Stimulated activated CD8-positive, alpha-beta memory T cell treated with anti-CD3 and anti-CD28 coated beads, Interleukin-4, amount 100 ng/mL, for 4 hours (primary cell): ENCODE measurements at regions not wholly inside any gene's neighbourhood (a gene's known extent, or its start where the extent isn't known, plus 50 kb on each side); places are given as distances from the start of the nearest gene placed in this dataset.

Source experiments
- DNase-seq, 2 donors: peaks; one replicate each; pipeline ENCODE4 v3.0.0-alpha.2; 2020; ENCODE audit warnings: low read depth in 2 of 2, low spot score in 1 of 2

- no peak for DNase-seq
Observed at GRCh38 chr10:64067859-64068258, 546.7 kb downstream of the REEP3 start.

GRCh38 chr10:64070241-64070640 is 549.0 kb downstream of the REEP3 start:
- DNase-seq = no peak

- no peak for DNase-seq
Observed at GRCh38 chr10:64071218-64071617, 550.0 kb downstream of the REEP3 start.

- DNase-seq = no peak
Observed at GRCh38 chr10:64075604-64076003, 554.4 kb downstream of the REEP3 start.

- no peak for DNase-seq
Observed at GRCh38 chr10:64076322-64076940, 555.2 kb downstream of the REEP3 start.

GRCh38 chr10:64079341-64079740 is 558.1 kb downstream of the REEP3 start:
- DNase-seq = no peak

GRCh38 chr10:64080071-64080470 is 558.9 kb downstream of the REEP3 start:
- no peak for DNase-seq

GRCh38 chr10:64081947-64082482 is 560.8 kb downstream of the REEP3 start:
- DNase-seq = no peak

GRCh38 chr10:64086083-64086767 is 565.0 kb downstream of the REEP3 start:
- DNase-seq = no peak

GRCh38 chr10:64089648-64090047 is 568.4 kb downstream of the REEP3 start:
- DNase-seq = no peak

GRCh38 chr10:64090865-64091264 is 569.7 kb downstream of the REEP3 start:
- no peak for DNase-seq

- DNase-seq = no peak
Observed at GRCh38 chr10:64091897-64092296, 570.7 kb downstream of the REEP3 start.

- no peak for DNase-seq
Observed at GRCh38 chr10:64093304-64093703, 572.1 kb downstream of the REEP3 start.

GRCh38 chr10:64093946-64094535 is 572.8 kb downstream of the REEP3 start:
- no peak for DNase-seq

- no peak for DNase-seq
Observed at GRCh38 chr10:64096941-64097340, 575.7 kb downstream of the REEP3 start.

GRCh38 chr10:64097391-64098122 is 576.4 kb downstream of the REEP3 start:
- no peak for DNase-seq

- DNase-seq = no peak
Observed at GRCh38 chr10:64098994-64099393, 577.8 kb downstream of the REEP3 start.

- DNase-seq = no peak
Observed at GRCh38 chr10:64101606-64102263, 580.5 kb downstream of the REEP3 start.

- DNase-seq = no peak
Observed at GRCh38 chr10:64102264-64102633, 581.0 kb downstream of the REEP3 start.

GRCh38 chr10:64102916-64103315 is 581.7 kb downstream of the REEP3 start:
- no peak for DNase-seq
